ENCODE measurements at regions not wholly inside any gene's neighbourhood (a gene's known extent, or its start where the extent isn't known, plus 50 kb on each side); places are given as distances from the start of the nearest gene placed in this dataset.

DNA sequence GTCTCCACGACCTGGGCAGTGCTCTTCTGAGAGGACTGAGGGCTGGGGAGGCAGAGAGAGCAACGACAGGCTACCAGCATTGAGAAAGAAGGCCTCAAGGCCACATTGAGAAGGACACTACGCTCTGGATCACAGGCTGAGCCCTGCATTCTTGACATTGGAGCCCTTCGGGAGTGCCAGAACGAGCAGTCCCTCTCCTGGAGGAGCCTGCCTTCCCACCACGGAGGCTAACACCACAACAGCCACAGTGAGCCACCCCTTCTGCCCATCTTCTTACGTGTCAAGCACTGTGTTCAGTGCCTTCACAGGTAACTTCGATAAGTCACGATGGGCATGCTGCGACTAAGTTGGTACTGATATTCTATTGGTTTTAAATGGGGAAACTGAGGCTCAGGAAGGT, 267.8 kb downstream of the RPS24 start:
- no peak for DNase-seq

GRCh38 chr10:78301891-78302738, 268.5 kb downstream of the RPS24 start:
- DNase-seq = no peak

GRCh38 chr10:78302739-78302988, 269.0 kb downstream of the RPS24 start:
- DNase-seq = no peak

DNA sequence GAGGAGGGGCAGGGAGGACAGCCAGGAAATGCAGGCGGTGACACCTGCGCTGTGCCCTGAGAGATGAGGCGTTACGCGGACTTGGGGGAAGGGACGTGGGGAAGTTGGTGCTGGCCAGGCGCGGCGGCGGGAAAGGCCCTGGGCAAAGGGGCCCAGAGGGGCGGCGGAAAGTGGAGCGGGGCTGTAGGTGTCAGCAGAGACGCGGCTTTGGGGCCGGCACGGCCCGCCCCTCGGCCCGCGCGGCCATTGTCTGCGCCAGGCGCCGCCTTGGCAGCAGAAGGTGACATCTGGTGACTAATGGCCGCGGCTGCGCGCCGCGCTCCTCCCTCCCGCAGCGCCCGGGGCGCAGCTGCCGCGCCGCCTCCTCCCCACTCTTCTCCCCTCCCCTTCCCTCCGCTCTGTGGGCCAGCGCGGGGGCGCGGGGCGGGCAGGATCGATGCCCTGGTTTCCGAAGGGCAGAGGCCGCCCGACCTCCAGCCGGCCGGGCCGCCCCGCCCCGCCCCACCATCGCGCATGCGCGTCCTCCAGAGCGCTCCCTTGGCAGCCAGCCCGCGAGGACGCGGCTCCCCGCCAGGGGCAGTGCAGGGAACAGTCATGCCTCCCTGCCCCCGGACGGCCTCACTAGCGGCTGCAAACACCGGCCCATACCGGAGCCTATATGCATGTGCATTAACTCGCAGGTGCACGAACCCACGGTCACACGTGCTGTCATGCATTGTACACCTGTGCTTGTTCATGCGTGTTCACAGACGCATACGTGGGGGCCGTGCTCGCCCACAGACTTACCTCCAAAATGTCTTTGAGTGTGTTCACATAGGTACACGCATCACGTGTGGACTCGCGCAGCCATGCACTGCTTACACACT, 269.6 kb downstream of the RPS24 start:
- DNase-seq = peak; percentile 91 to 97

DNA sequence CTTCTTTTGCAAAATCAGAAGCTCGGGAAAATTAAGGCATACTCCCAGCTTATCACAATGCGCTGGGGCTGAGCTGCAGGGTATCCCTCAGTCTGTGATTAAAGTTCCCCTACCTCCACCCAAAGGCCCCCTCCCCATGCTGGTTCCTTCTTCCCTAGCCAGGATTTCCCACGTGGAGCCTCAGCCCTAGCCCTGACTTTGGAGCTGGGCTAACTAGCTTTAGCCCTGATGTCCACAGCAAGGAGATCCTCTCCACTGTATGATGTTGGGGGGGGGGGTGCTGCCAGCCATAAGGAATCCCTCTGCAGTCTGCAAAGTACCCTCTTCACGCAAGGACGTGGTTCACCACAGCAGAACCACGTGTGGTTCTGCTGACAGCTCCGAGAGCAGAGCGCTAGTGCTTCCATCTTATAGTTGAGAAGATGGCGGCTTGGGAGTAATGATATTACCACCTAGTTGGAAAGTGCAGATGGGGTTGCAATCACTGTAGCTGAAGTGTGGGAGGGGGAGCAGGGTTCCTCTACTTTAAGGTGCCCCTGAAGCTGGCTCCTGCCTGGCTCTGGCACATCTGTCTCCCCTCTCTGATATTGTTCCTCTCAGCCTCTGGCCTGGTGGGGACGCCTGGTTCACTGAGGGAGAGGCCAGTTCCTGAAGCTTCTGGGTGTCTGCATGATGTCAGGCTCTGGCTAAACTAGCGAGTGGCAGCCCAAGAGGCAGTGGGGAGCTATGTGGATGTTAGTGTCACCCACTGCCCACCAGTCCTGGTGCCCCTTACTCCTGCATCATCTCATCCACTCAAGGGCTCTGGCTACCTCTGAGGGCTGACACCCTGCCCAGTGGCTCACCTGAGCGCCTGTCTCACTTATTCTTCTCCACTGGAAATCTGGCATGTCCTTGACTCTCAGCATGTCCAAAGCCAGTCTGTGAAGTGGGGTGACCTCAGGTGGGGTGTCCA, 270.7 kb downstream of the RPS24 start:
- DNase-seq = no peak

DNA sequence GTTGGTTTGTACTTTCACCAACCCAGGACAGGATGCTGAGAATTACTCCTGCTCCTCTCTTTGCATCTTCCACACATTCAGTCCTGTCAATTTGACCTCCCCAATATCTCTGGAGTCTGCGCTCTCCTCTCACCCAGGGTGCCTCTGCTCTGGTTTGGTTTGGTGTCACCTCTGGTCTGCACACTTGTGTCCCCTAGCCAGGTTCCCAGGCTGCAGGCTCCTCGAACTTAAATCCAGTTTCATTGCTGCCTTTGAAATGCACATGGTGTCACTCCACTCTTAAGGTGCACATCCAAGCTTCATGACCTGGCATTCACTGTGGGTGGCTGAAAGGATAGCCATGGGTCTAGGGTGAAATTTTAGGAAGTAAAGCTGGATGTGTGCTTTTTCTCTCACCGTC, 271.6 kb downstream of the RPS24 start:
- DNase-seq = no peak

- DNase-seq = no peak
Measured at GRCh38 chr10:78306358-78306757, 272.7 kb downstream of the RPS24 start.

DNA sequence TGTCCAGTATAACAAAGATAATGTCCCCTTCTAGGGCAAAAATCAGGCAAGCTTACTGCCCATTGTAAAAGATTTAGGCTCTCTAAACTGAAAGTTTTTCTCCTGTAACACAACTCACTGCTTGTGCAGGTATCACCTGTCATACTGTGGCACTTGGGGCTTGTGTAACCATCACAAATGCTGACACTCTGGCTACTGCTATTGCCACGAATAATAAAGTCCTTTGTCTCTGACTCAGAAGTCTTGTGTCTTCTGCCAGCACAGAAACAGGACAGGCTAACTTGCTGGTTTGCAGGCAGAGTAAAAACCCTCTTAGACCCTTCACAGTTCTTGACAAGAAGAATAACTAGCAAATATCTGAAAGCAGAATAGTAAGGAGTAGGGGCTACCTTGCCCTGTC, 273.9 kb downstream of the RPS24 start:
- DNase-seq = no peak

DNA sequence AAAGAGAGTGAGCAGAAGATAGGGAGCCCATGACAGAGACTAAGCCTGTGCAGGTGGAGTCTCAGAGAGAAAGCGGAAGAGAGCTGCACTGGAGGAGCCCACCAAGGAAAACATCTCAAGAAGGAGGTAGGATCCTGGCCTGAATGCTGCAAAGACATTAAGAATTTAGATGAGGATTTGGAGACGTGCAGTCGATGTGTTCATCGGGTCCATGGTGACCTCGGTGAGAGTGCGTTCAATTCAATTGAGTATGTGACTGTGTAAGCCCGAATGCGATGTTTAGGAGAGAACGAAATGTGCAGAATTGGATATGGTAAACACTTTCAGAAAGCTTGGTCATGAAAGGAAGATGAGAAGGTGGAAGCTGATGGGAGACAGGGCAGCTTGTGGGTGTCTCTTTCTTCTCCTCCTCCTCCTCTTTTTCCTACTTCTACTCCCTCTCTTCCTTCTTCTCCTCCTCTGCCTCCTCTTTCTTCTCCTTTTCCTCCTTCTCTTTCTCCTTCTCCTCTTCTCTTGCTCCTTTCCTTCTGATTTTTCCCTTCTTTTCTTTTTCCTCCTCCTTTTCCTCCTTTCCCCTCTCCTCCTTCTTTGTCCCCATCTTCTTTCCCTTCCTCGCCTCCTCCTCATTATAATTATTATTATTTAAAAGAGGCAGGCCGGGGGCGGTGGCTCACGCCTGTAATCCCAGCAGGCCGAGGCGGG, 276.0 kb downstream of the RPS24 start:
- DNase-seq = no peak

DNA sequence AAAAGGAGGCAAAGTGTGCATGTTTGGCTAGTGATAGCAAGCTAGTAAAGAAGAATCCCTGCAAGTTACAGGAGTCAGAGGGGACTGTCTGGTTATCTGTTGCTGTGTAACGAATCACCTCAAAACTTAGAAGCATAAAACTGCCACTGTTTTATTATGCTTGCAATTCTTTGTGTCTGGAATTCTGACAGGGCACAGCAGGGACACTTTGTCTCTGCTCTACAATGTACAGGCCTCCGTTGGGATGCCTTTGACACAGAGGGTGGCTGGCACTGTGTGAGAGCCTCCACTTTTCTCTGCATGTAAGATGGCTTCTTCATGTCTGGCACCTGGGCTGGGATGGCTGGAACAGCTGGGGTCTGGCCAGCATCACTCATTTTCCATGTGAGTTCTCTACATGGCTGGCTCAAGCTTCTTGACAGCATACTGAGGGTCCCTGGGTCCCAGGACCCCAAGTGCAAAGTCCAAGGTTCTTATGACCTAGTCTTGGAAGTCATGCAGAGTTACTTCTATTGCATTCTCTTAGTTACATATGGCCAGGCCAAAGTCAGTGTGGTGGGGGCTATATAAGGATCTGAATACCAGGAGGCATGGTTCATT, 276.9 kb downstream of the RPS24 start:
- DNase-seq = no peak

GRCh38 chr10:78312197-78313047, 278.8 kb downstream of the RPS24 start:
- DNase-seq = no peak

DNA sequence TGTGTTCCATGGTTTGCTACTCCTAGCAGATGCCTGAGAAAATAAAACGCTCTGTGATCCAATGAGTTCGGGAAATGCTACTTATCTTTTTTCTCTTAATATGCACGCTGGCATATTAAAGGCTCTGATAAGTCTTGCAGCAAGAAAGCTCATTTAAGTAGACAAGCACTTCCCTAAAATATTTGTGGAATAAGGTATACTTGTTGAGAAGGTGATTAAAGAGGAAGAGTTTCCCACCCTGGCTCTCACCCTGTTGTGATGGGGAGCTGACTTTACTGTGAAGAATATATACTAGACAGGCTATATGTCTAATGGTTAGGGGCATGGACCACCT, 279.4 kb downstream of the RPS24 start:
- DNase-seq = no peak

DNA sequence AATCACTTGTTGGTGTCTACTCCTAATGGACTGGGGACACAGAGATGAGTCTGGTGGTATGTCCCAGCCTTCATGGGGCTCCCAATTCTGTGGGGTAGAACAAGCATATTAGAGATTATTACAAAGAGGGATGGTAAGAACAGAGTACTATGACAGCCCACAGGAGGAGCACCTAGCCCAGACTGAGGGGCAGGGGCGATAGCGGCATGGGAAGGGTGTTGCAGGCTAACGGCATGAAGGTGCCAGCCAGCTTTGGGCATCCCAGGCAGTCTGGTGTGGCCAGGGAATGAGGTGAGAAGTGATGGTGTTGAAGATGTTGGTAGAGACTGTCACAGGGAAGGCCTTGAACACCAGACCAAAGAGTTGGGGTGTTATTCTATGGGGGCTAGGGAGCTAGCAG, 280.0 kb downstream of the RPS24 start:
- no peak for DNase-seq

DNA sequence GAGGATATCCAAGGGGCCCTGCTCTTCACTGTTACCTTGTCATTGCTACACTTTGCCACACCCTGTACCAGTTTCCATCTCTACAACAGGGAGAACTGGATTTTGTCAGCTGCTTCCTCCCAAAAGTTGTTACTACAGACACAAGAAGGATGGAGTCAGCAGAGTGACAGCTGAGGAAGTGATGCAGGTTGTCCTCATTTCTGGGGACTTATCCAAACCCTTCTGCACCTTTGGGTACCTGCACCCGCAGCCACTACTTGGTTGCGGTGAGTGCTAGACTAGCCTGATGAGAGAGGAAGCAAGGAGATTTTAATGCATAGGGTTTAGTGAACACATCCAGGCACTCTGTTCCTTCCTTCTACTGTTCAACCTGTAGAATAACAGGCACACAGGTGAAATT, 281.0 kb downstream of the RPS24 start:
- no peak for DNase-seq

DNA sequence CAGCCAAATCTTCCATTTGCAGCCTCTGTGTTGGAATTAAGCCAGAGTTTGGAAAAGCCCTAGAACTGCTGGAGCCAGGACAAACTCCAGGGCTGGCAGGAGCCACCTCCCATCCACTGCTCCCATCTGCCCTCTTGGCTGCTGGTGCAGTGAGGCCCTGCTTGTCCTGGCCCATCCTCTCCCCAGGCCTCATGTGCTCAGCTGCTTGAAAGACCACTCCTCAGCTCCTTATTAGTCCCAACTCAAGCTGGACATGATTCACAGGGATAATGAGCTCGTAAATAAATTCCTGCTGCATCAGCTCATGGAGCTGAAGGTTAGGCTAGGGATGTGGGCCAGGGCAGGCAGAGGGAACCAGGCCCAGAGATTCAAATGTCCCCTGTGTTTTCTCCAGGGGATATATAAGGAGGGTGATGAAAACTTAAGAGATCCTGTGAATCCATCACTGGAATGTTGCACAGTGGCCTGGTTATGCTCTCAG, 282.8 kb downstream of the RPS24 start:
- no peak for DNase-seq

DNA sequence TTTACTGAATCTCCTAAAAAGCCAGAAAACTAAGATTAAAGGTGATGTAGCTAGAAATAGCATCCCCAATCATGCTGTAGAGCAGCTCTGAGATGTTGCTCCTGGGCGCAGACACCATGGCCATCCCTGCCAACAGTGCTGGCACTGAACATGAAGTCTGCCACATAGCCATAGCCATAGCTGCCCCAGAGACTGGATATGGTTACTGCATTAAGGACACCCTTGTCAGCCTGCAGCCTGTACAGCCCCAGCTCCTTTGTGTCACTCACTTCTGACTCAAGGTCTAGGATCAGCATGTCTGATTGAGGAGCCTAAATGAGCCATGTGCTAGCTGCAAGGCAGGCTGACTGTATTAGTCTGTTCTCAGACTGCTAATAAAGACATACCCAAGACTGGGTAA, 284.6 kb downstream of the RPS24 start:
- DNase-seq = no peak

- DNase-seq = no peak
Measured at GRCh38 chr10:78319371-78319770, 285.7 kb downstream of the RPS24 start.

DNA sequence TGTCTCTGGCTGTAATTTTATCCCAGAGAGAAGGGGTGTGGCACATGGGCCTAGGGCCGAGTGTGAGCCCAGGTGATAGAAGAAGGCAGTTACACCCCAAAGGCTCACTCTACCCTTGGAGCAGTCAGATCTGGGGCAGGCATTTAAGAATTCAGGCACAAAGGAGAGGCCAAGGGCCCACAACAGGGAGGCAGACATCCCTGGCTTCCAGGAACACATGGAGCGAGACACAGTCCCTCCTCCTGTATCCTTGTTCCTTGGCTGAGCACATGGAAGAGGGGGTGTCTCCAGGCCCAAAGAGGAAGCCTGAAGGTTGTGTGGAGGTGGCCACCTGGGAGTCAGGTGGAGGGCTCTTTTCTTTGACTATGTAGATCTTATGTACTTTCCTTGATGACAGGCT, 286.2 kb downstream of the RPS24 start:
- DNase-seq = no peak

DNA sequence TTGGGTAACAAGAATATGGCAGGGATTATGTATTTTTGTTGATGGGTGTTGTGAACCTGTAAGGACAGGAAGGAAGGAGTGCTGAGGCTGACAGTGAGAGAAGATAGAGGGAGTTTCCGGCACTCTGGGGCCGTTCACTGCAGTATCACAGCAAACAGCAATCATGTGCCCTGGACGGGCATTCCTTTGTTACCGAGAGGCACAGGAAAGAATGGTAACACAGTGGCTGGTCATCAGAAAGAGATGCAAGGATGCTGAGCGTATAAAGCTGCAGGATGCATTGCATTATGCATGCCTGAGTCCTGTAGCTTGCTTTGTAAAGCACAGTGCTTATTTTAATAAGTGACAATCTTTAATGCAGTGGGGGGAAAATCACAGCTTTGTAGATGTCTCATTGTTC, 286.8 kb downstream of the RPS24 start:
- no peak for DNase-seq

DNA sequence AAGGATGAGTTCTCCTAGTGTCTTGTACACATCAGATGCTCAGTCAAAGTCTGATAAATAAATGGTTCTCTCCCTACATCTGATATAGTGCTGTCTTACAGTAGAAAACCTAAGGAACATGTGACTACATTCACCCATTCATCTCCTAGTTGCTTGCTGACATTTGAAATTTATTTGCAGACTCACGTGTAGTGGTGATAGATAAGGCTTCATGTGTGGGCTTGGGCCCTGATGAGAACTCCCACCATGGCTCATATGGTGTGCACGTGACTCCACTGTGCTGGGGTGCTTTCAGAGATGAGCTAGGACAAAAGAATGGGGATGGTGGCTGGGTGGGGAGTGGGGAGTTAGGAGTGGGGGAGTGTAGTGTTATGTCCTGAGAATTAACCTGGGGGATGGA, 287.3 kb downstream of the RPS24 start:
- no peak for DNase-seq

- DNase-seq = no peak
Measured at GRCh38 chr10:78321500-78321899, 287.8 kb downstream of the RPS24 start.
